Epithelial cell of proximal tubule (primary cell): ENCODE measurements at regions not wholly inside any gene's neighbourhood (a gene's known extent, or its start where the extent isn't known, plus 50 kb on each side); places are given as distances from the start of the nearest gene placed in this dataset.

Experiments
- DNase-seq: peaks from one replicate; pipeline ENCODE4 v3.0.0-alpha.2; 2011; ENCODE audit warnings: low read depth
- H3K4me3 ChIP-seq: 2 replicates; pipeline ENCODE4 v1.5.1; 2011; ENCODE audit warnings: low read depth, mild to moderate bottlenecking, low read length
- CTCF ChIP-seq: conservative IDR thresholded peaks from 2 replicates; pipeline ENCODE4 v1.5.1; 2012; ENCODE audit warnings: low read depth, mild to moderate bottlenecking, low read length

- no peak for TF ChIP-seq CTCF
- no peak for DNase-seq
- no peak overlapping the region for H3K4me3 ChIP-seq
These were observed 63.6 kb upstream of the ZBTB40 start for GRCh38 chr1:22387919-22388580.

DNA sequence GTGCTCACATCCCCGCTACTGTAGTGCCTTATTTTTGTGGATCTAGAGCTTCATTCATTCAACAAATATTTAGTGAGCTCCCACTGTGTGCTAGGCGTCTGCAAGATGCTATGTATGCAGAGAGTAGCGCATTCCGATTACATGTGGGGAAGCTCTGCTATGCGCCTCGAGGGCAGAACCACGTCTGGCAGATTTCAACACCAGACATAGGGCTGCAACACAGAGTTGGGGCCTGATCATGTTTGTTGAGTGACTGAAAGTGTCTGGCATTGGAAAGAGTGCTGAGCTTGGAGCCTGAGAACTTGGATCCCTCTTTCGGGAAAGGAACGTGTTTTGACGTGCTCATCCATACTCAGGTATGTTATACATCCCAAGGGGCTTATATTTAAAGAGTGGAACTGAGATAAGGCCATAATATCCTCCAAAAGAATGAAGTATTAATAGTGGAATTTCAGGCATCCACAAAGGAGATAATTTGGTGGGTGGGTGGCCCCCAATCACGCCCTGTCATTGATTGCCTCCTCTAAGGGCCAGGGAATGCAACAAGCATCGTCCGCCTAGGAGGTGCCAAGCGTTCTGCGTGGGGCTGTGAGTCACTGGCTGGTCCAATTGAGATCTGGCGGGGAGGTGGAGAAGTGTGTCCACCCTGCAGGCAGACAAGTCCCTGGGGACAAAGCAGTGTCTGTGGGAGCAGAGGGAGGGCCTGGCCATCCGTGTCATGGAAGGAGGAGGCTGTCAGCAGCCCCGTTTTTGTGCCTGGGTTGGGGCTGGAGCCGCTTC, 62.8 kb upstream of the ZBTB40 start:
- TF ChIP-seq CTCF, result no peak
- no peak overlapping the region for H3K4me3 ChIP-seq
- no peak for DNase-seq

DNA sequence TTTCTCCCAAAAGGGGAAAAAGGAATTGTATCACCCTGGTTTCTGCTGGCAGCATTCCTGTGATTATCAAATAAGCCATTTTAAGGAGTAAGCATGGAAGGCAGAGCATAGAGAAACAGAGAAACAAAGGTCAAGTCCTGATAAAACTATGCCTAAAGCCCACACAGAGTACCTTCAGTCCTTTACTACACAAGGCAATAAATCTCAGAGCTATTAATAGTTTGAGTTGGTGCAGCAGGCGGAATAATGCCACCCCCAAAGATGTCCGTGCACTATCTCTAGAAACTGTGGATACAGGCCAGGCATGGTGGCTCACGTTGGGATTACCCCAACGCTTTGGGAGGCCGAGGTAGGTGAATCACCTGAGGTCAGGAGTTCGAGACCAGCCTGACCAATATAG, 58.1 kb upstream of the ZBTB40 start:
- no peak overlapping the region for H3K4me3 ChIP-seq
- TF ChIP-seq CTCF, result no peak
- no peak for DNase-seq

- no peak for DNase-seq
- no peak overlapping the region for H3K4me3 ChIP-seq
- no peak for TF ChIP-seq CTCF
These were observed 52.8 kb upstream of the ZBTB40 start for GRCh38 chr1:22398656-22399420.

DNA sequence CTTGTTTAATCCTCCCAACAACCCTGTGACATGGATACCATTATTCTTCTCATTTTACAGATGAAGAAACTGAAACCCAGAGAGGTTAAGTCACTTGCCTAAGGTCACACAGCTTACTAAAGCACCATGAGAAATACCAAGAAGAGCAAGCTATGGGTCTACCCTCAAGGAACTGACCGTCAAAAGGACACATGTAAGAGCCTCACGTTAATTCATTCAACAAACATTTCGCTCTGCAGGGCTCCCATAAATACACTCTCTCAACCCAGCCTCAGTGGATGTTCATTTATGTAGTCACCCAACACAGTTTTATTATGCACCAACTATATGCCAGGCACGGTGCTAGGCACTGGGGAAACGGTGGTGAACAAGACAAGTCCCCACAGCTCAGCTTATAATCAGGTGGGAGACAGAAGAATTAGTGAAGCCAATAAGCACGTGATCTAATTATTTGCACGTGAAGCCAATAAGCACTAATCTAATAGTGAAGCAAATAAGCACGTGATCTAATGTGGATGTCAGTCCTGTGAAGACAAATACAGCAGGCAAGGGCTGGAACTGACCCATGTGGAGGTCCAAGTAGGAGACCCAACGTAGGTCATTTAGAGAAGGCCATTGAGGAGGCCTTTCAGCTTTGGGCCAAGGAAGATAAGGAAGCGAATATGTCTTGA, 52.1 kb upstream of the ZBTB40 start:
- no peak for DNase-seq
- H3K4me3 ChIP-seq, result no peak overlapping the region
- no peak for TF ChIP-seq CTCF
